22Rv1 (cell line): ENCODE measurements at regions not wholly inside any gene's neighbourhood (a gene's known extent, or its start where the extent isn't known, plus 50 kb on each side); places are given as distances from the start of the nearest gene placed in this dataset.

ENCODE experiments used
- ZFX ChIP-seq: fragments of 450-650 bp; IDR thresholded peaks from 2 replicates; pipeline ENCODE4 v1.6.1; 2017; ENCODE audit warnings: antibody characterized with exemption, borderline replicate concordance
- TF ChIP-seq, protein P1 (sequence below): fragments of 450-650 bp; IDR thresholded peaks from 2 replicates; pipeline ENCODE4 v1.5.1; 2017; ENCODE audit warnings: mild to moderate bottlenecking

DNA sequence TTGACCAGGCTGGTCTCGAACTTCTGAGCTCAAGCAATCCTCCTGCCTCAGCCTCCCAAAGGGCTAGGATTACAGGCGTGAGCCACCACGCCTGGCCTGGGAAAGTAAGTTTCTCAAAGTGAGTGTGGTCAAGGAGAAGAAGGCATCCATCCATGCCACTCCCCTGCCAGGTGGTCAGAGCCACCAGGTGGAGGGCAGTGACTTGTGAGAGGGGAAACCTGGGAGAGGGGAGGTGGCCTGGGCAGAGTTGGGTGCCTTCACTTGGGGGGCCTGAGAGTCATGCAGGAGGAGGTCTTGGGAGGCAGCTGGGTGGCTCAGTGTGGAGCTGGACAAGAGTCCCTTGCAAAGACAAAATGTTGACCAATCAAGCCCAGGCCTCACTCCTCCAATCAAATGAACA is 470.0 kb downstream of the MATN1 start:
- TF ChIP-seq, protein P1, sequence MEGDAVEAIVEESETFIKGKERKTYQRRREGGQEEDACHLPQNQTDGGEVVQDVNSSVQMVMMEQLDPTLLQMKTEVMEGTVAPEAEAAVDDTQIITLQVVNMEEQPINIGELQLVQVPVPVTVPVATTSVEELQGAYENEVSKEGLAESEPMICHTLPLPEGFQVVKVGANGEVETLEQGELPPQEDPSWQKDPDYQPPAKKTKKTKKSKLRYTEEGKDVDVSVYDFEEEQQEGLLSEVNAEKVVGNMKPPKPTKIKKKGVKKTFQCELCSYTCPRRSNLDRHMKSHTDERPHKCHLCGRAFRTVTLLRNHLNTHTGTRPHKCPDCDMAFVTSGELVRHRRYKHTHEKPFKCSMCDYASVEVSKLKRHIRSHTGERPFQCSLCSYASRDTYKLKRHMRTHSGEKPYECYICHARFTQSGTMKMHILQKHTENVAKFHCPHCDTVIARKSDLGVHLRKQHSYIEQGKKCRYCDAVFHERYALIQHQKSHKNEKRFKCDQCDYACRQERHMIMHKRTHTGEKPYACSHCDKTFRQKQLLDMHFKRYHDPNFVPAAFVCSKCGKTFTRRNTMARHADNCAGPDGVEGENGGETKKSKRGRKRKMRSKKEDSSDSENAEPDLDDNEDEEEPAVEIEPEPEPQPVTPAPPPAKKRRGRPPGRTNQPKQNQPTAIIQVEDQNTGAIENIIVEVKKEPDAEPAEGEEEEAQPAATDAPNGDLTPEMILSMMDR, result no peak
- no peak for TF ChIP-seq ZFX
